Skeletal muscle tissue (tissue), 3 donors: ENCODE measurements at regions not wholly inside any gene's neighbourhood (a gene's known extent, or its start where the extent isn't known, plus 50 kb on each side); places are given as distances from the start of the nearest gene placed in this dataset.

ENCODE experiments used
- H3K27ac ChIP-seq: one replicate; pipeline ENCODE4 v1.7.0; 2013; ENCODE audit warnings: mild to moderate bottlenecking, low read depth, low read length, inconsistent platforms
- H3K27me3 ChIP-seq, 3 donors: one replicate each; pipeline ENCODE4 v1.7.0; 2013; ENCODE audit warnings: low read length in 3 of 3; ENCODE audit not compliant: control insufficient read depth in 3 of 3, insufficient read depth in 3 of 3
- H3K36me3 ChIP-seq, 3 donors: one replicate each; pipeline ENCODE4 v1.7.0; 2013; ENCODE audit warnings: low read length in 3 of 3; ENCODE audit not compliant: control insufficient read depth in 3 of 3, insufficient read depth in 3 of 3
- H3K4me1 ChIP-seq, 3 donors: one replicate each; pipeline ENCODE4 v1.7.0; 2013; ENCODE audit warnings: low read length in 3 of 3, mild to moderate bottlenecking in 3 of 3; ENCODE audit not compliant: control insufficient read depth in 3 of 3, insufficient read depth in 3 of 3
- H3K4me3 ChIP-seq, 3 donors: one replicate each; pipeline ENCODE4 v1.7.0; 2013; ENCODE audit warnings: low read length in 3 of 3
- H3K9ac ChIP-seq, 3 donors: one replicate each; pipeline ENCODE4 v1.7.0; 2013; ENCODE audit warnings: low read length in 3 of 3, mild to moderate bottlenecking in 3 of 3, moderate library complexity in 2 of 3, low read depth in 1 of 3
- H3K9me3 ChIP-seq, 3 donors: one replicate each; pipeline ENCODE4 v1.7.0; 2013; ENCODE audit warnings: low read length in 3 of 3; ENCODE audit not compliant: control insufficient read depth in 3 of 3
- donor health status: Osteomylitis.

GRCh38 chr22:48306785-48307510 is 1520.7 kb downstream of the BRD1 start:
- peaks cover 5 to 14% (median 11%) of the 10 kb centered on the region in 3 donors for H3K27me3 ChIP-seq
- H3K4me1 ChIP-seq: no peaks in the 10 kb centered on the region
- no peak overlapping the region for H3K9ac ChIP-seq

GRCh38 chr22:48306284-48306683 is 1521.4 kb downstream of the BRD1 start:
- Histone ChIP-seq H3K27me3 (peaks cover 5 to 14% (median 11%) of the 10 kb centered on the region in 3 donors), H3K4me1 (no peaks in the 10 kb centered on the region), H3K4me3 (no peak overlapping the region)

More at GRCh38 chr22:48306785-48307510, 1520.7 kb downstream of the BRD1 start:
- Histone ChIP-seq H3K4me3 (no peak overlapping the region), H3K9me3 (no peaks in the 10 kb centered on the region), H3K36me3 (no peaks in the 10 kb centered on the region), H3K27ac (no peak overlapping the region)

GRCh38 chr22:48305726-48306235 is 1521.9 kb downstream of the BRD1 start:
- Histone ChIP-seq H3K27ac (no peak overlapping the region), H3K9ac (no peak overlapping the region), H3K9me3 (no peaks in the 10 kb centered on the region), H3K36me3 (no peaks in the 10 kb centered on the region), H3K27me3 (peaks cover 5 to 14% (median 11%) of the 10 kb centered on the region in 3 donors), H3K4me1 (no peaks in the 10 kb centered on the region), H3K4me3 (no peak overlapping the region)

More at GRCh38 chr22:48306284-48306683, 1521.4 kb downstream of the BRD1 start:
- Histone ChIP-seq H3K36me3 (no peaks in the 10 kb centered on the region), H3K27ac (no peak overlapping the region), H3K9me3 (no peaks in the 10 kb centered on the region), H3K9ac (no peak overlapping the region)

GRCh38 chr22:48303369-48303725 is 1524.3 kb downstream of the BRD1 start:
- Histone ChIP-seq H3K4me1 (no peaks in the 10 kb centered on the region), H3K27me3 (peaks cover 5 to 13% (median 11%) of the 10 kb centered on the region in 3 donors)

GRCh38 chr22:48302657-48303368 is 1524.9 kb downstream of the BRD1 start:
- Histone ChIP-seq H3K4me3 (no peak overlapping the region), H3K27me3 (peaks cover 5 to 11% (median 9%) of the 10 kb centered on the region in 3 donors)

More at GRCh38 chr22:48303369-48303725, 1524.3 kb downstream of the BRD1 start:
- Histone ChIP-seq H3K36me3 (no peaks in the 10 kb centered on the region), H3K27ac (no peak overlapping the region), H3K9me3 (no peaks in the 10 kb centered on the region), H3K4me3 (no peak overlapping the region), H3K9ac (no peak overlapping the region)

GRCh38 chr22:48301908-48302307 is 1525.8 kb downstream of the BRD1 start:
- no peaks in the 10 kb centered on the region for H3K9me3 ChIP-seq
- no peak overlapping the region for H3K9ac ChIP-seq
- no peaks in the 10 kb centered on the region for H3K4me1 ChIP-seq
- H3K36me3 ChIP-seq: no peaks in the 10 kb centered on the region
- no peak overlapping the region for H3K4me3 ChIP-seq
- H3K27ac ChIP-seq: no peak overlapping the region
- peaks cover 5 to 11% (median 9%) of the 10 kb centered on the region in 3 donors for H3K27me3 ChIP-seq

More at GRCh38 chr22:48302657-48303368, 1524.9 kb downstream of the BRD1 start:
- Histone ChIP-seq H3K9me3 (no peaks in the 10 kb centered on the region), H3K4me1 (no peaks in the 10 kb centered on the region), H3K9ac (no peak overlapping the region), H3K36me3 (no peaks in the 10 kb centered on the region), H3K27ac (no peak overlapping the region)

- Histone ChIP-seq H3K9me3 (no peaks in the 10 kb centered on the region), H3K4me3 (no peak overlapping the region), H3K9ac (no peak overlapping the region), H3K27ac (no peak overlapping the region), H3K4me1 (no peaks in the 10 kb centered on the region), H3K36me3 (no peaks in the 10 kb centered on the region), H3K27me3 (peaks cover 5 to 11% (median 9%) of the 10 kb centered on the region in 3 donors)
Measured at GRCh38 chr22:48301421-48301820, 1526.3 kb downstream of the BRD1 start.

GRCh38 chr22:48300877-48301276 is 1526.8 kb downstream of the BRD1 start:
- H3K27me3 ChIP-seq: peaks cover 5 to 9% (median 8%) of the 10 kb centered on the region in 3 donors
- no peak overlapping the region for H3K27ac ChIP-seq
- no peak overlapping the region for H3K9ac ChIP-seq
- H3K4me3 ChIP-seq: no peak overlapping the region
- no peaks in the 10 kb centered on the region for H3K36me3 ChIP-seq
- no peaks in the 10 kb centered on the region for H3K4me1 ChIP-seq
- H3K9me3 ChIP-seq: no peaks in the 10 kb centered on the region

GRCh38 chr22:48299801-48300200 is 1527.9 kb downstream of the BRD1 start:
- no peak overlapping the region for H3K9ac ChIP-seq
- no peak overlapping the region for H3K4me3 ChIP-seq
- no peaks in the 10 kb centered on the region for H3K36me3 ChIP-seq
- peaks cover 5 to 8% (median 5%) of the 10 kb centered on the region in 3 donors for H3K27me3 ChIP-seq
- H3K9me3 ChIP-seq: no peaks in the 10 kb centered on the region
- H3K4me1 ChIP-seq: no peaks in the 10 kb centered on the region
- no peak overlapping the region for H3K27ac ChIP-seq

- no peaks in the 10 kb centered on the region for H3K9me3 ChIP-seq
- no peak overlapping the region for H3K27ac ChIP-seq
- H3K4me1 ChIP-seq: no peaks in the 10 kb centered on the region
- no peak overlapping the region for H3K9ac ChIP-seq
- peaks cover 0 to 2% (median 0%) of the 10 kb centered on the region in 3 donors for H3K27me3 ChIP-seq
- H3K4me3 ChIP-seq: no peak overlapping the region
- H3K36me3 ChIP-seq: no peaks in the 10 kb centered on the region
Measured at GRCh38 chr22:48299124-48299523, 1528.5 kb downstream of the BRD1 start.
